Upper lobe of right lung (tissue), 1 donor: ENCODE measurements at regions not wholly inside any gene's neighbourhood (a gene's known extent, or its start where the extent isn't known, plus 50 kb on each side); places are given as distances from the start of the nearest gene placed in this dataset.

ENCODE experiments used
- ATAC-seq: fragments of 200-7000 bp; cut with Tn5 transposase; one replicate; pipeline ENCODE4 v1.9.1; 2020; ENCODE audit warnings: mild to moderate bottlenecking, moderate library complexity
- DNase-seq: peaks from one replicate; pipeline ENCODE4 v3.0.0-alpha.2; 2020
- H3K27ac ChIP-seq: fragments of 200-600 bp; one replicate; pipeline ENCODE4 v1.8.0; 2022
- H3K27me3 ChIP-seq: fragments of 200-600 bp; one replicate; pipeline ENCODE4 v1.8.0; 2022; ENCODE audit warnings: mild to moderate bottlenecking
- H3K36me3 ChIP-seq: fragments of 200-600 bp; one replicate; pipeline ENCODE4 v1.8.0; 2022
- H3K4me1 ChIP-seq: fragments of 200-600 bp; one replicate; pipeline ENCODE4 v1.8.0; 2022
- H3K4me3 ChIP-seq: fragments of 200-600 bp; one replicate; pipeline ENCODE4 v1.8.0; 2022; ENCODE audit warnings: mild to moderate bottlenecking
- H3K9me3 ChIP-seq: fragments of 200-600 bp; one replicate; pipeline ENCODE4 v1.8.0; 2022
- intact Hi-C: fragments of 100-400 bp; cut with DNase I; formaldehyde crosslinking; loops from one replicate; pipeline ENCODE4 v1.11.0; 2022
- TF ChIP-seq, protein P1 (sequence below): fragments of 200-600 bp; IDR thresholded peaks from one replicate; pipeline ENCODE4 v1.8.0; 2022; ENCODE audit warnings: antibody characterized with exemption
- donor health status: DM: no; HTN: yes; CAD: no; lungs with severe emphysema.

DNA sequence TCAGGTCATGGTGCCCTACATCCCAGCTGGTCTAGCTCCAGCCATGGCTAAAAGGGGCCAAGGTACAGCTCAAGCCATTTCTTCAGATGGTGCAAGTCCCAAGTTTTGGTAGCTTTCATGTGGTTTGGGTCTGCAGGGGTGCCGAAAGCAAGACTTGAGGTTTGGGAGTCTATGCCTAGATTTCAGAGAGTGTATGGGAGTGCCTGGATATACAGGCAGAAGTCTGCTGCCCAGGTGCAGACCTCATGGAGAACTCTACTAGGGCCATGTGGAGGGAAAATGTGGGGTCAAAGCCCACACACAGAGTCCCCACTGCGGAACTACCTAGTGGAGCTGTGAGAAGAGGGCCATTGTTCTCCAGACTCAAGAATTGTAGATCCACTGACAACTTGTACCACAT lies 1000.9 kb upstream of the ADGRB3 start:
- ATAC-seq = no peak
- Histone ChIP-seq H3K9me3 (no peaks in the 10 kb centered on the region), H3K4me3 (no peak overlapping the region), H3K27ac (no peak overlapping the region), H3K27me3 (no peaks in the 10 kb centered on the region), H3K4me1 (no peaks in the 10 kb centered on the region), H3K36me3 (no peaks in the 10 kb centered on the region)
- TF ChIP-seq, protein P1, sequence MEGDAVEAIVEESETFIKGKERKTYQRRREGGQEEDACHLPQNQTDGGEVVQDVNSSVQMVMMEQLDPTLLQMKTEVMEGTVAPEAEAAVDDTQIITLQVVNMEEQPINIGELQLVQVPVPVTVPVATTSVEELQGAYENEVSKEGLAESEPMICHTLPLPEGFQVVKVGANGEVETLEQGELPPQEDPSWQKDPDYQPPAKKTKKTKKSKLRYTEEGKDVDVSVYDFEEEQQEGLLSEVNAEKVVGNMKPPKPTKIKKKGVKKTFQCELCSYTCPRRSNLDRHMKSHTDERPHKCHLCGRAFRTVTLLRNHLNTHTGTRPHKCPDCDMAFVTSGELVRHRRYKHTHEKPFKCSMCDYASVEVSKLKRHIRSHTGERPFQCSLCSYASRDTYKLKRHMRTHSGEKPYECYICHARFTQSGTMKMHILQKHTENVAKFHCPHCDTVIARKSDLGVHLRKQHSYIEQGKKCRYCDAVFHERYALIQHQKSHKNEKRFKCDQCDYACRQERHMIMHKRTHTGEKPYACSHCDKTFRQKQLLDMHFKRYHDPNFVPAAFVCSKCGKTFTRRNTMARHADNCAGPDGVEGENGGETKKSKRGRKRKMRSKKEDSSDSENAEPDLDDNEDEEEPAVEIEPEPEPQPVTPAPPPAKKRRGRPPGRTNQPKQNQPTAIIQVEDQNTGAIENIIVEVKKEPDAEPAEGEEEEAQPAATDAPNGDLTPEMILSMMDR = no peak
- intact Hi-C loops = no loop called here
- DNase-seq = no peak

DNA sequence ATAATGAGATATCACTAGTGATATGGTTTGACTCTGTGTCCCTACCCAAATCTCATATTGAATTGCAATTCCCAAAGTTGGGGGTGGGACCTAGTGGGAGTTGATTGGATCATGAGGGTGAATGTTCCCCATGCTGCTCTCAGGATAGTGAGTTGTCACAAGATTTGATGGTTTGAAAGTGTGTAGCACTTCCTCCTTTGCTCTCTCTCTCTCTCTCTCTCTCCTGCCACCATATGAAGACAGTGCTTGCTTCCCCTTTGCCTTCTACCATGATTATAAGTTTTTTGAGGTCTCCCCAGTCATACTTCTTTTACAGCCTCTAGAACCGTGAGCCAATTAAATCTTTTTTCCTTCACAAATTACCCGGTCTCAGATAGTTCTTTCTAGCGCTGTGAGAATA lies 1002.0 kb upstream of the ADGRB3 start:
- TF ChIP-seq, protein P1 = no peak
- Histone ChIP-seq H3K27ac (no peak overlapping the region), H3K9me3 (no peaks in the 10 kb centered on the region), H3K4me1 (no peaks in the 10 kb centered on the region), H3K27me3 (no peaks in the 10 kb centered on the region), H3K4me3 (no peak overlapping the region), H3K36me3 (no peaks in the 10 kb centered on the region)
- intact Hi-C loops = no loop called here
- ATAC-seq (no peak), DNase-seq (no peak)

DNA sequence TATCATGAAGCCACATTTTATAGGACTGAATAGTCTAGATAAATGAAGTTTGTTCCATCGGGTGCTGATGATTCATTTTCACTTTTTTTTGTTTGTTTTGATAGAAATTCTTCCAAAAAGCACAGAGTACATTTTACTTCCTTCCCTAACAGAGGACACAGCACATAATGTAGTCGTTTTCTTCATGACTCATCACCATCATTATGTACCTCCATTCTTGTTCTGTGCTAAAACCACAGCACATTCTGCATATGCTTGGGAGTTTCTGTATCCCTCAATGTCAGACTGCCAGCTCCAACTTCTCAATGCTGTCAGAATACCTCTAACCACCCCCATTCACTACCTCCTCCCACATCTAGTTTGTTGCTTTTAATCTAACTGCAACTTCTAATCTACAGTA lies 1004.9 kb upstream of the ADGRB3 start:
- H3K36me3 ChIP-seq = no peaks in the 10 kb centered on the region
- no peak overlapping the region for H3K27ac ChIP-seq
- DNase-seq = no peak
- H3K4me3 ChIP-seq = no peak overlapping the region
- intact Hi-C loops = no loop called here
- no peak for ATAC-seq
- H3K9me3 ChIP-seq = no peaks in the 10 kb centered on the region
- TF ChIP-seq, protein P1 = no peak
- H3K27me3 ChIP-seq = no peaks in the 10 kb centered on the region
- no peaks in the 10 kb centered on the region for H3K4me1 ChIP-seq

DNA sequence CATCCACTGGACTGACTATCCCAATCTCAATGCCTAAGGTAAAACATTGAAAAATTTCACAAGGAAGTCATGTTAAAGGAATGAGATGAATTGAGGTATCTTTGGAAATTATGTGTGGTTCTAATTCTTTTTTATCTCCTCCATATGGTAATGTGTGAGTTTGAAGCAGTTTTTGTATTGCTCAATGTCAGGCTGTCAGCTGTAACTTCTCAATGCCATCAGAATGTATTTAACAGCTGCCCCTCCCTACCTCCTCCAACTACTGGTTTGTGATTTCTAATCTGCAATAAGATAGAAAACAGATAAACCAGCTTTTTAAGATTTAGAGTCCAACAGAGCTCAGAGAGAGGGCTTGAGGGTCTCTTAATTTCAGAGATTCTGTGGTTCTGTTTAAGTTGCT lies 1005.8 kb upstream of the ADGRB3 start:
- intact Hi-C loops = no loop called here
- no peak for DNase-seq
- no peaks in the 10 kb centered on the region for H3K27me3 ChIP-seq
- no peak overlapping the region for H3K4me3 ChIP-seq
- TF ChIP-seq, protein P1 = no peak
- no peaks in the 10 kb centered on the region for H3K36me3 ChIP-seq
- no peak overlapping the region for H3K27ac ChIP-seq
- ATAC-seq = no peak
- no peaks in the 10 kb centered on the region for H3K4me1 ChIP-seq
- no peaks in the 10 kb centered on the region for H3K9me3 ChIP-seq

DNA sequence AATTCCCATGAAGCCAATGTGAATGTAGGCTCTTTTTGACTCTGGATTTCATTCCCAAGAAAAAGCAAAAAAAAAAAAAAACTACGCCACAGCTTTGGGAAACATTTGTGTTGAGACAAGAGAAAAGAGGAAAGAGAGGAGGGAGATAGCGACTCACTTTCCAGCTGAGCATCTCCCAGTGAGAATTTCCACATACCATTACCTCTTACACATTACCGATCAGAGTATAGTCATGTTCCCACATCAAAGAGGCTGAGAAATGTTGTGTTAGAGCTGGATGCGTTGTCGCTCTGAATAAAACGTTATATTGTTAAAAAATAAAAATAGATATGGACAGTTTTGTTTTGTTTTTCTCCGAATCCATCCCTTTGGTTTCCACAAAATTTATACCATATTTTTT lies 1019.3 kb upstream of the ADGRB3 start:
- intact Hi-C loops = no loop called here
- H3K27me3 ChIP-seq = no peaks in the 10 kb centered on the region
- no peaks in the 10 kb centered on the region for H3K9me3 ChIP-seq
- H3K36me3 ChIP-seq = no peaks in the 10 kb centered on the region
- no peaks in the 10 kb centered on the region for H3K4me1 ChIP-seq
- ATAC-seq = no peak
- TF ChIP-seq, protein P1 = no peak
- H3K4me3 ChIP-seq = no peak overlapping the region
- DNase-seq = no peak
- no peak overlapping the region for H3K27ac ChIP-seq

DNA sequence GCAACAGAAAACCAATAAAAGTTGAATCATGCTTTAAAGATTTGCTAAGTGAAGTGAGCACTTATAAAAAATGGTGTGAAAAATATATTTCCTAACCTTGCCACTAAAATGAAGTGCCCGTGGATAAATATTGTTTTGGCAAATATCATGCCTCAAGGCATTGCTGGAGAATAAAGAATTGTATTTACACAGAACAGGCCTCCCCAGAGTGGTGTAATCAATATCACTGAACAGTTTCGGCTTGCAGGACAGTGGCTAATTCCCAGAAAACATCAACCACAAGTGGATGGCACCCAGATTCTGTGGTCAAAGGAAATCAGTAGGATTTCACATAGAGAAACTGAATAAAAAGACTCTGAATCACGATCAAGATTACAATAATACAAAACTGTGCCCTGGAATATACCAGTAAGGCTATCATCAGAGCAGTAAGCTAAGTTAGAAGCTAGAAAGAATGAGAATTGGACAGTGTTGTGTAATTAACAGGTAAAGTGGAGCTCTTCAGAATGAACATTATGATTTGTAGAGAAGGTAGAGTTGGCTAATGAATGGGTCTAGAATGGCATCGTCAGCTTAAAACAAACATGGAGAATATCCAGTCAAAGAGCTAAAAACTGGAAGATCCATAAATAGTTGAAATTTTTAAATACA lies 1026.9 kb upstream of the ADGRB3 start:
- Histone ChIP-seq H3K27me3 (no peaks in the 10 kb centered on the region), H3K27ac (no peak overlapping the region), H3K9me3 (no peaks in the 10 kb centered on the region), H3K4me3 (no peak overlapping the region), H3K4me1 (no peaks in the 10 kb centered on the region), H3K36me3 (no peaks in the 10 kb centered on the region)
- TF ChIP-seq, protein P1 = no peak
- DNase-seq (no peak), ATAC-seq (peak; percentile 29)
- intact Hi-C loops = no loop called here
